ENCODE measurements at regions not wholly inside any gene's neighbourhood (a gene's known extent, or its start where the extent isn't known, plus 50 kb on each side); places are given as distances from the start of the nearest gene placed in this dataset.

GRCh38 chr4:162366146-162366545, 202.3 kb upstream of the FSTL5 start:
- no peak for TF ChIP-seq YY1 (IDR thresholded peaks at IDR 0.05; ENCODE audit: insufficient read depth, insufficient read length)
- no peaks in the 10 kb centered on the region for H3K9me3 ChIP-seq (ENCODE audit: insufficient read depth, low read length)
- H3K4me1 ChIP-seq (ENCODE audit: insufficient read depth, insufficient read length) = no peaks in the 10 kb centered on the region
- no peaks in the 10 kb centered on the region for H3K36me3 ChIP-seq (ENCODE audit: insufficient read depth, insufficient read length, low read length)
- DNase-seq (ENCODE audit: low read depth, low spot score) = no peak
- no peaks in the 10 kb centered on the region for H3K27me3 ChIP-seq (ENCODE audit: insufficient read depth, insufficient read length)
- no peak overlapping the region for H3K4me3 ChIP-seq (ENCODE audit: insufficient read length, low read depth)
- no peak overlapping the region for H3K9ac ChIP-seq (ENCODE audit: insufficient read length, low read depth)

- no peak overlapping the region for H3K4me3 ChIP-seq (ENCODE audit: insufficient read length, low read depth)
- TF ChIP-seq SUZ12 (IDR thresholded peaks at IDR 0.05; ENCODE audit: extremely low read depth, insufficient read depth, insufficient read length) (no peak), ZNF274 (IDR thresholded peaks at IDR 0.05; ENCODE audit: low read depth, low read length) (no peak), YY1 (IDR thresholded peaks at IDR 0.05; ENCODE audit: insufficient read depth, insufficient read length) (no peak)
- H3K9me3 ChIP-seq (ENCODE audit: insufficient read depth, low read length) = no peaks in the 10 kb centered on the region
- H3K27me3 ChIP-seq (ENCODE audit: insufficient read depth, insufficient read length) = no peaks in the 10 kb centered on the region
- H3K36me3 ChIP-seq (ENCODE audit: insufficient read depth, insufficient read length, low read length) = no peaks in the 10 kb centered on the region
- no peak for DNase-seq (ENCODE audit: low read depth, low spot score)
- no peak overlapping the region for H3K9ac ChIP-seq (ENCODE audit: insufficient read length, low read depth)
- no peaks in the 10 kb centered on the region for H3K4me1 ChIP-seq (ENCODE audit: insufficient read depth, insufficient read length)
Measured at GRCh38 chr4:162364651-162365050, 200.9 kb upstream of the FSTL5 start.

GRCh38 chr4:162360369-162361149, 196.8 kb upstream of the FSTL5 start:
- DNase-seq (ENCODE audit: low read depth, low spot score) = no peak
- Histone ChIP-seq H3K4me3 (ENCODE audit: insufficient read length, low read depth) (no peak overlapping the region), H3K4me1 (ENCODE audit: insufficient read depth, insufficient read length) (no peaks in the 10 kb centered on the region), H3K9ac (ENCODE audit: insufficient read length, low read depth) (no peak overlapping the region), H3K27me3 (ENCODE audit: insufficient read depth, insufficient read length) (no peaks in the 10 kb centered on the region), H3K9me3 (ENCODE audit: insufficient read depth, low read length) (no peaks in the 10 kb centered on the region), H3K36me3 (ENCODE audit: insufficient read depth, insufficient read length, low read length) (no peaks in the 10 kb centered on the region)
- no peak for TF ChIP-seq ZNF274 (IDR thresholded peaks at IDR 0.05; ENCODE audit: low read depth, low read length)
- no peak for TF ChIP-seq YY1 (IDR thresholded peaks at IDR 0.05; ENCODE audit: insufficient read depth, insufficient read length)
- TF ChIP-seq SUZ12 (IDR thresholded peaks at IDR 0.05; ENCODE audit: extremely low read depth, insufficient read depth, insufficient read length) = no peak

- Histone ChIP-seq H3K4me3 (ENCODE audit: insufficient read length, low read depth) (no peak overlapping the region), H3K27me3 (ENCODE audit: insufficient read depth, insufficient read length) (no peaks in the 10 kb centered on the region), H3K9ac (ENCODE audit: insufficient read length, low read depth) (no peak overlapping the region), H3K36me3 (ENCODE audit: insufficient read depth, insufficient read length, low read length) (no peaks in the 10 kb centered on the region), H3K4me1 (ENCODE audit: insufficient read depth, insufficient read length) (no peaks in the 10 kb centered on the region), H3K9me3 (ENCODE audit: insufficient read depth, low read length) (no peaks in the 10 kb centered on the region)
- DNase-seq (ENCODE audit: low read depth, low spot score) = no peak
- TF ChIP-seq ZNF274 (IDR thresholded peaks at IDR 0.05; ENCODE audit: low read depth, low read length) (no peak), SUZ12 (IDR thresholded peaks at IDR 0.05; ENCODE audit: extremely low read depth, insufficient read depth, insufficient read length) (no peak), YY1 (IDR thresholded peaks at IDR 0.05; ENCODE audit: insufficient read depth, insufficient read length) (no peak)
Measured at GRCh38 chr4:162356181-162356580, 192.4 kb upstream of the FSTL5 start.

- no peak for DNase-seq (ENCODE audit: low read depth, low spot score)
- Histone ChIP-seq H3K36me3 (ENCODE audit: insufficient read depth, insufficient read length, low read length) (no peaks in the 10 kb centered on the region), H3K9me3 (ENCODE audit: insufficient read depth, low read length) (no peaks in the 10 kb centered on the region), H3K4me1 (ENCODE audit: insufficient read depth, insufficient read length) (no peaks in the 10 kb centered on the region), H3K4me3 (ENCODE audit: insufficient read length, low read depth) (no peak overlapping the region), H3K9ac (ENCODE audit: insufficient read length, low read depth) (no peak overlapping the region), H3K27me3 (ENCODE audit: insufficient read depth, insufficient read length) (no peaks in the 10 kb centered on the region)
- no peak for TF ChIP-seq YY1 (IDR thresholded peaks at IDR 0.05; ENCODE audit: insufficient read depth, insufficient read length)
- no peak for TF ChIP-seq ZNF274 (IDR thresholded peaks at IDR 0.05; ENCODE audit: low read depth, low read length)
- TF ChIP-seq SUZ12 (IDR thresholded peaks at IDR 0.05; ENCODE audit: extremely low read depth, insufficient read depth, insufficient read length) = no peak
Measured at GRCh38 chr4:162352580-162353107, 188.8 kb upstream of the FSTL5 start.

- Histone ChIP-seq H3K4me1 (ENCODE audit: insufficient read depth, insufficient read length) (no peaks in the 10 kb centered on the region), H3K9me3 (ENCODE audit: insufficient read depth, low read length) (no peaks in the 10 kb centered on the region), H3K27me3 (ENCODE audit: insufficient read depth, insufficient read length) (no peaks in the 10 kb centered on the region), H3K9ac (ENCODE audit: insufficient read length, low read depth) (no peak overlapping the region), H3K4me3 (ENCODE audit: insufficient read length, low read depth) (no peak overlapping the region), H3K36me3 (ENCODE audit: insufficient read depth, insufficient read length, low read length) (no peaks in the 10 kb centered on the region)
- no peak for DNase-seq (ENCODE audit: low read depth, low spot score)
- TF ChIP-seq SUZ12 (IDR thresholded peaks at IDR 0.05; ENCODE audit: extremely low read depth, insufficient read depth, insufficient read length) (no peak), YY1 (IDR thresholded peaks at IDR 0.05; ENCODE audit: insufficient read depth, insufficient read length) (no peak), ZNF274 (IDR thresholded peaks at IDR 0.05; ENCODE audit: low read depth, low read length) (no peak)
Measured at GRCh38 chr4:162350331-162350730, 186.5 kb upstream of the FSTL5 start.

GRCh38 chr4:162349395-162349794, 185.6 kb upstream of the FSTL5 start:
- TF ChIP-seq YY1 (IDR thresholded peaks at IDR 0.05; ENCODE audit: insufficient read depth, insufficient read length) = no peak
- no peak for TF ChIP-seq SUZ12 (IDR thresholded peaks at IDR 0.05; ENCODE audit: extremely low read depth, insufficient read depth, insufficient read length)
- no peak for TF ChIP-seq ZNF274 (IDR thresholded peaks at IDR 0.05; ENCODE audit: low read depth, low read length)
- Histone ChIP-seq H3K9me3 (ENCODE audit: insufficient read depth, low read length) (no peaks in the 10 kb centered on the region), H3K36me3 (ENCODE audit: insufficient read depth, insufficient read length, low read length) (no peaks in the 10 kb centered on the region), H3K9ac (ENCODE audit: insufficient read length, low read depth) (no peak overlapping the region), H3K4me1 (ENCODE audit: insufficient read depth, insufficient read length) (no peaks in the 10 kb centered on the region), H3K4me3 (ENCODE audit: insufficient read length, low read depth) (no peak overlapping the region), H3K27me3 (ENCODE audit: insufficient read depth, insufficient read length) (no peaks in the 10 kb centered on the region)
- no peak for DNase-seq (ENCODE audit: low read depth, low spot score)

Data from NT2/D1 (cell line).